ENCODE measurements at regions not wholly inside any gene's neighbourhood (a gene's known extent, or its start where the extent isn't known, plus 50 kb on each side); places are given as distances from the start of the nearest gene placed in this dataset.
"Not testable (repeated sequence)": the region's sequence is repeated elsewhere in the genome, so short reads cannot be mapped to it uniquely, and the experiment has no call there.

- DNase-seq, result no peak
Measured at GRCh38 chr11:80987171-80987570, 1546.3 kb upstream of the TENM4 start.

- DNase-seq, result no peak
Measured at GRCh38 chr11:80986421-80987074, 1545.7 kb upstream of the TENM4 start.

- DNase-seq, result no peak
Measured at GRCh38 chr11:80980227-80980626, 1539.4 kb upstream of the TENM4 start.

- no peak for DNase-seq
Measured at GRCh38 chr11:80973786-80974185, 1533.0 kb upstream of the TENM4 start.

- no peak for DNase-seq
Measured at GRCh38 chr11:80970037-80970436, 1529.2 kb upstream of the TENM4 start.

GRCh38 chr11:80967649-80968048, 1526.8 kb upstream of the TENM4 start:
- DNase-seq, result no peak

GRCh38 chr11:80960381-80961029, 1519.7 kb upstream of the TENM4 start:
- DNase-seq, result no peak

GRCh38 chr11:80959751-80960150, 1518.9 kb upstream of the TENM4 start:
- no peak for DNase-seq

- no peak for DNase-seq
Measured at GRCh38 chr11:80958987-80959386, 1518.2 kb upstream of the TENM4 start.

- peak; percentile 32 for DNase-seq
Measured at GRCh38 chr11:80958361-80958760, 1517.5 kb upstream of the TENM4 start.

GRCh38 chr11:80955588-80955987, 1514.8 kb upstream of the TENM4 start:
- no peak for DNase-seq

GRCh38 chr11:80948781-80949180, 1508.0 kb upstream of the TENM4 start:
- DNase-seq, result no peak

GRCh38 chr11:80944758-80945157, 1503.9 kb upstream of the TENM4 start:
- DNase-seq, result no peak

- no peak for DNase-seq
Measured at GRCh38 chr11:80943226-80943625, 1502.4 kb upstream of the TENM4 start.

GRCh38 chr11:80937842-80938241, 1497.0 kb upstream of the TENM4 start:
- DNase-seq, result no peak

- DNase-seq, result no peak
Measured at GRCh38 chr11:80930038-80930437, 1489.2 kb upstream of the TENM4 start.

- DNase-seq, result no peak
Measured at GRCh38 chr11:80929031-80929805, 1488.4 kb upstream of the TENM4 start.

- DNase-seq, result no peak
Measured at GRCh38 chr11:80925321-80925720, 1484.5 kb upstream of the TENM4 start.

- not testable (repeated sequence) for DNase-seq
Measured at GRCh38 chr11:80921310-80921709, 1480.5 kb upstream of the TENM4 start.

GRCh38 chr11:80916173-80916798, 1475.5 kb upstream of the TENM4 start:
- peak; percentile 71 for DNase-seq

- no peak for DNase-seq
Measured at GRCh38 chr11:80914311-80914710, 1473.5 kb upstream of the TENM4 start.

GRCh38 chr11:80911666-80912065, 1470.8 kb upstream of the TENM4 start:
- DNase-seq, result no peak

- no peak for DNase-seq
Measured at GRCh38 chr11:80900265-80900664, 1459.4 kb upstream of the TENM4 start.

- peak; percentile 82 for DNase-seq
Measured at GRCh38 chr11:80899381-80899780, 1458.6 kb upstream of the TENM4 start.
